AG08395 (cell line): ENCODE measurements at regions not wholly inside any gene's neighbourhood (a gene's known extent, or its start where the extent isn't known, plus 50 kb on each side); places are given as distances from the start of the nearest gene placed in this dataset.

Experiments used
- DNase-seq: peaks from one replicate; pipeline ENCODE4 v3.0.0; 2012; ENCODE audit warnings: mixed read lengths, low spot score

GRCh38 chr3:182216311-182216970 lies 504.7 kb downstream of the SOX2 start:
- no peak for DNase-seq

DNA sequence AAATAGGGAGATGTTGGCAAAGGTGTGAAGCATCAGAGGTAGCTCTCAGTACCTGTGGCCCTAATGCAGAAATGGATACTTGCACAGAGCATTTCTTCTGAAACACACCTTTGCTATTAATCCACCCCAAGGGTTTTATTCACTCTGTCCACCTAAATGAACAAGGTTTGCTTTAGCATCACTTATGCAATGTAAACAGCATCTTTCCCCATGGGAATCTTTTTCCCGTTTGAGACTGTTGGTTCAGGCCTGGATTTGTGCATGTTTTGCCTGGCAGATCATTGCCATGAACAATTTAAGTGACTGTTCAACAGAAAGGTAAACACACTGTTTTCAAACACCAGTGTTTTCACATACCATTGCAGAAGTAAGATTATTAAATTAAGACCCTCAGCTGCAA lies 508.3 kb downstream of the SOX2 start:
- DNase-seq = no peak

DNA sequence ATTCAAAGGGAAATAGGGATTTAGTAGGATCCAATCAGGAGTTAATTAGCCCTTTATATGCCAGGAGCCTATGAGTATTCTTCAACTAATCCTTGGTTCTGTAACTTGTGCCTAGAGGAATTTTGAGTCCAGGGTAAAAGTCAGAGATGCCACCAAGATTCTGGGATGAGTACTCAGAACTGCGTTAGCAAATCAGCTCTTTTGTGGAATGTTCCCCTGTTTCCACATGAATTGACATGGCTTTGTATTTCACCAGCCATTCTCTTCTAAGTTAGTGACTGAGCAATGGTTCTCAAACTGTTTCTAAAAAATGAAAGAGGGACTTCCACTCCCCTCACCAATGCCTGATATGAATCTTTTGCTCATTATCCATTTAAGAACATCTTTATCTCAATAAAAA lies 508.7 kb downstream of the SOX2 start:
- no peak for DNase-seq

DNA sequence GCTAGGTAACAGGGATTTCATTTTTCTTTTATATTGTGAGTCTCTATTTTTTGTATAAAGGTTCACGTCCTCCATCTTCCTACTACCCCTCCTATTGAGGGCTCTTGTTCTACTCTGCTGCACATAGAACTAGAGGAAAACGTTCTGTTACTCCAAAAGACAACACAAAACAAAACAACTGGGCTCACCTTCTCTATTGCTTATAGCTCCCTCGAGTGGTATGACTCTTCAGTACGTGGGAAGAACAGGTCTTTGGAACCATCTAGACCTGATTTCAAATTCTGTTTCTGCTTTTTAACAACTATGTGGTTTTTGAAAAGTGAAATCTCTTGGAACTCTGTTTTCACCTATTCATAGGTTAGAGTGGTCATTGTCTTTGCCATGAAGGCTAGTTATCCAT lies 515.3 kb downstream of the SOX2 start:
- no peak for DNase-seq

DNA sequence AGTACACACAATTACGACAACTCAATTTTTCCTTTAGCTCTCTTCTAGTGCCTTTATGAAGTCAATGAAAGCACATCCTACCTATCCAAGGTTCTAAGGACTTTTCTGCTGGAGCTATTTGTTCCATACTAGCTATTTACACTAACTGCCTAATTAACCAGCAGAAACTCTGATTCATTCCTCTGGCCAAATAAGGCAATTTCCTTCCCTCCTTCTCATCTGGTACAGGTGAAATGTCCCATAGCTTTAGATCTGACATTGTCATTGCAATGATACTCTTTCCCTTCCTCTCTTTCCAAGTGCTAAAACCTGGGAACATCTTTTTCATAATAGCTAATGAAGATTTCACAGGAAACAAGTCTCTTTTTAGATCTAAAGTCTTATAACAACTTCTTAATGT lies 521.7 kb downstream of the SOX2 start:
- DNase-seq = no peak

GRCh38 chr3:182233957-182234356 lies 522.2 kb downstream of the SOX2 start:
- no peak for DNase-seq

DNA sequence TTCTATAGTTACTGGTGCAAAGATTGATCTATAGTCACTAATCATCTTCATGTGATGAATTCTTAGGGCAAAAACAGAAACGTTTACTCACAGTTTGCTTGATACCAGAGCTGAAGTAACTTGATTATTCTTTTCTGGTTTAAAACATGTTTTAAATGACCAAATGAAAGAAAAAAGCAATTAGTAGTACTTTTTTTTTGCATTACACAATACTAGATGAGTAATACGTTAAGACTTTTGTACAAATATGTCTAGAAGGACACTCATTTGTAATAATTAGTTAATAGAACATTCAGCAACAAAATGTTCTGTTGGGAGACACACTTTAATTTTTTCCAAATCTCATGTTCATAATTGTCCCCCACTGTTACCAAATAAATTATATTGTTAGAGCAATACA lies 523.2 kb downstream of the SOX2 start:
- no peak for DNase-seq

DNA sequence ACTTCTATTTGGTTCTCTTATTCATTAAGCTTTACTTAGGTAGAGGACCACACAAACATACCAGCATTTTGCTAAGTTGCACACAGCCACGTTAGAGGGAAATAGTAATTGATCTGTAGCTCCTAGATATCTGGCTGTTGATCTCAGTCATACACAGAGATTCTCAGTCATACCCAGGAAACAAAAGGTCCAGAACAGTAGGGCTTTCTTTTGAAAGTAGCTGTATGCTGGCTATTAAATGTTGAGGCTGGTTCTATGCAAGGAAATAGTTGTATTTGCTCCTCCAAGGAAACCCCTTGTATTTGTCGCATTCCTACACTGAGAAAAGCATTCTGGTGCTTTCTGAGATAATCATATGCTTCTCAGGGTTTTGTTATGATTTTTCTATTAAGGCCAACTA lies 523.8 kb downstream of the SOX2 start:
- no peak for DNase-seq

DNA sequence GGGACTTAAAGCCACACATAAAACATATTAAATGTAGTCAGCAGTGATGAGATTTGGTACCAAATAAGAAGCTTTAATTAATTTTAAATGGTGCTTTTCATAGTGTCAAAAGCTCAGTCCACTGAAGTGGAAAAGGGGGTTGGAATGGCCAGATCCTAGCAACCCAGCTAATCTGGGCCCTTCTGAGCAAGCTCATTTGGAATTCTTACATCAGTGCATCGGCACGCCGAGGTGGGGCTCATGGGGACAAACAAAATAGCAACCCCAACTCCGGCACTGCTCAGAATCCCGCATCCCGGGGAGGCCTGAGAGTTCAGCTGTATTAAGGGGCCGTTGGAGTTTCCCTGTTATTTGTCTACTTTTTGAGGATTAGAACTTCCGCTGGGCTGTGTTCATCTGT lies 526.4 kb downstream of the SOX2 start:
- no peak for DNase-seq

GRCh38 chr3:182239316-182239715 lies 527.6 kb downstream of the SOX2 start:
- no peak for DNase-seq

- no peak for DNase-seq
These were observed 528.7 kb downstream of the SOX2 start for GRCh38 chr3:182240474-182240873.

DNA sequence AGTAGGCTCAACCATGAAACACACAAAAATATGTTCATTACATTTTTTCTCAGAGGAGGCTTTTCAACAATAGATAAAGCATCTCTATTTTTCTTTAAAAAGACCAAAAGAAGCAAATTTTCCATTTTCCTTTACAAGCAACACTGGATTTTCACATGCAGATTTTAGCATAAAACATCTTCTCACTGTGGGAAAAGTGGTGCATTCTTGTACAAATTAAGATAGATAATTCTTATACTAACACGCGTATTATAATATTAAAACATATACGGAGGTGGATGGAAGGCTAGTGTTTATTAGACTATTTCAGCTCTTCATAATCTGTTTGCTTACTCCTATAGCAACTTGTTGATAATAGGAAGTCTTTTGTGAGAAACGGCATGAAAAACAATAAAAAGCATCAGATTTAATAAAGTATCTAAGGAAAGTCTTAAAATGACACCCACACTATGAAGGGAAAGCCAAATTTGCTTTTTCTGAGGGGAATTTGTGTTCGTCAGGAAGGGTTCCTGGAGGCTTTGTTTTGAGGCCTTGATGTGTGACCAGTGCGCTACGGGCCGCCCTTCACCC lies 529.6 kb downstream of the SOX2 start:
- no peak for DNase-seq

DNA sequence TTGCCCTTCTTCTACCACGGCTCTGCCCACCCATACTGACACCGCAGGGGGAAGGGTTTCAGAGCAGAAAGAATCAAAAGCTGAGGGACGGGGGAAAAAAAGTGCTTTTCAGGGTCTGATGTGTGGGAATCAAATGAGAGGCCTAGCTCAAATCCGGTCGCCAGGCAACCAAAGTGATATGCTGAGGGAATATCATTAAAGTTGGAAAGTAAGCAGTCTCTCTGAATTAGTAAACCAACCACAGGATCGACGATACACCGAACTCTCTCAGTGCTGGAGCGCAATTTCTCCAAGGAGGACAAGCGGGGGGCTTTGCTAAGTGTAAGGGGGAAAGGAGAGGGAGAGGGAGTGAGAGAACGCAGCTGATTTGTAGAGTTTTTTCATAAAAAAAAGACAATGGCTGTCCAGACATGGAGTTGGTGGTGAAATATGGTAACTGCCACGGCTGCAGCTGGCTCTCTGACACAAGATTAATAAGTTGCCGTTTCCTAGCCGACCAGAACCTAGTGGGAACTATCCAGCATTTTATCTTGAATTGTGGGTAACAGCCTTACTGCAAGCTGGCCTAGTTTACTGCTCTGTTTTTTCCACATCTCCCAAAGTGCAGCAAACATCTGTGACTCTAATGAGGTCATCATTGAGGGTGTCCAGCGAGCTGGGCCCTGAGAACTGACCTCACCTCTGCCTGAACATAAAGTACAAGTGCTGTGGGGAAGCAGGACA lies 530.2 kb downstream of the SOX2 start:
- DNase-seq = no peak

- no peak for DNase-seq
These were observed 530.8 kb downstream of the SOX2 start for GRCh38 chr3:182242489-182242942.

- no peak for DNase-seq
These were observed 531.9 kb downstream of the SOX2 start for GRCh38 chr3:182243625-182244024.

- DNase-seq = no peak
These were observed 532.7 kb downstream of the SOX2 start for GRCh38 chr3:182244222-182244971.

DNA sequence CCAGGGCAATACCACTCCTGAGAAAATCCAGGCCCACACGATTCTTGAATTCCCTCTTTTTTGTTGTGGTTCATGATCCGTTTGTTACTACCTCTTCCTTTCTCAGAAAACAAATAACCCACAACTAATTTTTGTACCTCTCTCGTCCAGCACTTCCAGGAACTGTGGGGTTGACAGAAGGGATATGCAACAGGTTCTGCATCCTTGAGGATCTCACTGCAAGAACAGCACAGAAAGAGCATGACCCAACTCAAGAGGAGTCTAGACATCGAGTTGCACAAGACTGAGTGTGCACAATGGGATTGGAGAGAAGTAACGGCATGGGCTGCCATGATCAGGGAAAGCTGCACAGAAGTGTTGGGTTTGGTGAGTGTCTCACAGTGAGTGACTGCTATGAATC lies 533.3 kb downstream of the SOX2 start:
- DNase-seq = no peak

DNA sequence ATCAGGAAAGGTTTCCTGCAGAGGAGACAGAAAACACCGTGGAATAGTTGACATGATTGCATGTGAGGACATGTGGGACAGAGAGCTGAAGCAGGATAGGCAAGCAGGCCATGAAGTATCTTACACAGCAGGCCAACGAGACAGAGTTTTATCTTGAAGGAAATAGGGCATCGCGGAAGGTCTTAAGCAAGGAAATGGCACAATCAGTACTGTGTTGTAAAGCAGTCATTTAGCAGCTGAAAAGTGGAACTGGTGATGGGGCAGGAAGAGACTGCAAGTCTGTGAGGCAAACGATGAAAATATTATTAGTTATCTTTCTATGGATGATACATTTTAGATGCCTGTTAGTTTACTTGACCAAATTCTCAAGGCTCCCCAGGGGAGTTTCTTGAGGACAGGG lies 535.1 kb downstream of the SOX2 start:
- no peak for DNase-seq

GRCh38 chr3:182248349-182248880 lies 536.7 kb downstream of the SOX2 start:
- DNase-seq = no peak

DNA sequence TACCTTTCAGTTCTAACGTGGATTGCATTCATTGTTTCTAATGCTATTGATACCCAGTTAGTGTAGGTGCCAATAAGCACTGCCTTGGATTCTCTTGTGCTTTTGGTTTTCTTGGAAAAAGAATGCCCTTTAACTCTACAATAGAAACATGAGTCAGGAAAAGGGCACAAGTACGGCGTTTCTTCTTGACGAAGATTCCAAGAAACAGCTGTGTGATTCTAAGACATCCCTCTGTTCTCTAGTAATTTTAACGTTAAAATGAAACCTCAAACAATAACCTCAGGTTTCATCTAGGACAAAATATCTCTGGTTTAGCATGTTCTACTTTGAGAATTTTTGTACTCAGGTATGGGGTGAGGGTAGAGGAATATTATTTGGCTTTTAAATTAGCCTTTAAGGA lies 540.5 kb upstream of the ATP11B start:
- DNase-seq = no peak

DNA sequence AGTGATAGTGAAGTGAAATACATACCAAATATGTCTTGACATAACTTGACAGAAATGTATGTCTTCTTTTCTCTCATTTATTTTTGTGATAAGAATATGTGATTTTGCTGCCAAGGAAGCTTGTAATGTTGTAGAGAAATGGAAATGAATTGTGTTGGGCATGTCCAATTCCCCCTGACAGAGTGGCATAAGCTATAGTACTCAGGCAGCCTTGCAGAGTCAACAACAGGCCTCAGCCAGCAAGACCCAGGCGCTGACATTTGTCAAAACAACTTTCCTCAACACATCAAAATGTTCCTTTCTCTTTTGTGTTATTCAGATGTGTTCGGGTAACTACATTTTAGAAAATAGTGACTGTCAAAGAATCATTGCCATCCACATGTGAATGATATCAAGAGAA lies 538.1 kb upstream of the ATP11B start:
- DNase-seq = no peak

GRCh38 chr3:182257361-182257760 lies 535.9 kb upstream of the ATP11B start:
- DNase-seq = no peak
